ENCODE measurements at regions not wholly inside any gene's neighbourhood (a gene's known extent, or its start where the extent isn't known, plus 50 kb on each side); places are given as distances from the start of the nearest gene placed in this dataset.

GRCh38 chr10:118913825-118914224 is 115.7 kb upstream of the NANOS1 start:
- Histone ChIP-seq H2AFZ (ENCODE audit: low read length) (no peak overlapping the region), H3K4me1 (ENCODE audit: low read length) (no peaks in the 10 kb centered on the region), H3K9me3 (replicated peaks; ENCODE audit: insufficient read depth, low read length) (no peaks in the 10 kb centered on the region), H4K20me1 (ENCODE audit: insufficient read depth, low read length) (no peaks in the 10 kb centered on the region), H3K36me3 (replicated peaks; ENCODE audit: insufficient read depth, low read length) (no peaks in the 10 kb centered on the region), H3K9me2 (replicated peaks; ENCODE audit: insufficient read depth, low read length) (no peaks in the 10 kb centered on the region), H3K9ac (ENCODE audit: low read length) (no peak overlapping the region), H3K79me2 (ENCODE audit: low read length) (no peaks in the 10 kb centered on the region), H3K27me3 (replicated peaks; ENCODE audit: insufficient read depth, low read length) (no peaks in the 10 kb centered on the region), H3F3A (ENCODE audit: insufficient read depth, low read length) (no peaks in the 10 kb centered on the region), H3K27ac (ENCODE audit: low read length) (no peak overlapping the region), H3K4me2 (ENCODE audit: low read depth, low read length) (no peak overlapping the region), H3K4me3 (ENCODE audit: low read length) (no peak overlapping the region)
- no peak for DNase-seq
- TF ChIP-seq EZH2 (optimal IDR thresholded peaks at IDR 0.05; ENCODE audit: low read depth, low read length) (no peak), CTCF (IDR thresholded peaks at IDR 0.05; ENCODE audit: low read length) (no peak), EZH2phosphoT487 (IDR thresholded peaks at IDR 0.05; ENCODE audit: low read length) (no peak)

DNA sequence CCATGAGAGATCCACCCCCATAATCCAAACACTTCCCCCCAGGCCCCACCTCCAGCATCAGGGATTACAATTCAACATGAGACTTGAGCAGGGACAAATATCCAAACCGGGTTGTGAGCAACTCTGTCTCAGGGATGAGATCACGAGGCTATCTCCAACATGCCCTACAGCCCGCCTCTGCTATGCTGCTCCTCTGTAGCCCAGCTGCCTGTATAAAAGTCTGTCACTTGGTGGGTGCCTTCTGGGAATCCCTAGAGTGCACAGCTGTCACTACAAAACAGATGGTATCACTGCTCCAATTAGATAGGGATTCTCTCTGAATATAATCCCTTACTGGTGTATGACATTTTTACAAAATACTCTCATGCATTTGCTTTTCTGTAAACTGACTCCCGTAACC is 114.9 kb upstream of the NANOS1 start:
- Histone ChIP-seq H3K27ac (ENCODE audit: low read length) (no peak overlapping the region), H3K9me2 (replicated peaks; ENCODE audit: insufficient read depth, low read length) (no peaks in the 10 kb centered on the region)

DNA sequence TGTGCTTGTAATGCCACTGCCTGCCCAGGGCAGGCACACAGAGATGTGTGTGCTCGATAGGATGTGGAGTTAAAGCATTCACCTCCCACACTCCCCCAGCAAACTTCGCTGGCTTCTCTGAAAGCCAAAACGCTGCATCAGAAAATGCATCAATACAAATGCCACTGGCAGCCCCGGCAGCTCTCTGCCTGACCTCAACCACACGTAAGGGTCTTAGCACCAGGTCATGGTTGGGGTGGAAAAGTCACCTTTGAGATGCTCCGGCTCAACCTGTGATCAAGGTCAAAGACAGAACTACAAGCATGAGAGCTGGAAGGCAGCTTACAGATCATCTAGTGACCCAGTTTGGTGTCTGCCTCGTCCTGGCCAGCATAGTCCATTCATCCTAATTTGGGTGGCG is 114.4 kb upstream of the NANOS1 start:
- TF ChIP-seq CTCF (IDR thresholded peaks at IDR 0.05; ENCODE audit: low read length) (no peak), EZH2phosphoT487 (IDR thresholded peaks at IDR 0.05; ENCODE audit: low read length) (no peak), EZH2 (optimal IDR thresholded peaks at IDR 0.05; ENCODE audit: low read depth, low read length) (no peak)
- H3K9me3 ChIP-seq (replicated peaks; ENCODE audit: insufficient read depth, low read length): no peaks in the 10 kb centered on the region
- H4K20me1 ChIP-seq (ENCODE audit: insufficient read depth, low read length): no peaks in the 10 kb centered on the region
- H2AFZ ChIP-seq (ENCODE audit: low read length): no peak overlapping the region
- no peaks in the 10 kb centered on the region for H3K27me3 ChIP-seq (replicated peaks; ENCODE audit: insufficient read depth, low read length)
- H3K4me3 ChIP-seq (ENCODE audit: low read length): no peak overlapping the region
- H3F3A ChIP-seq (ENCODE audit: insufficient read depth, low read length): no peaks in the 10 kb centered on the region
- no peak for DNase-seq
- H3K27ac ChIP-seq (ENCODE audit: low read length): no peak overlapping the region
- H3K9ac ChIP-seq (ENCODE audit: low read length): no peak overlapping the region
- no peaks in the 10 kb centered on the region for H3K79me2 ChIP-seq (ENCODE audit: low read length)
- no peaks in the 10 kb centered on the region for H3K36me3 ChIP-seq (replicated peaks; ENCODE audit: insufficient read depth, low read length)
- H3K4me2 ChIP-seq (ENCODE audit: low read depth, low read length): no peak overlapping the region
- no peaks in the 10 kb centered on the region for H3K9me2 ChIP-seq (replicated peaks; ENCODE audit: insufficient read depth, low read length)
- no peaks in the 10 kb centered on the region for H3K4me1 ChIP-seq (ENCODE audit: low read length)

More for the DNA sequence above, 114.9 kb upstream of the NANOS1 start:
- no peak for TF ChIP-seq EZH2 (optimal IDR thresholded peaks at IDR 0.05; ENCODE audit: low read depth, low read length)
- TF ChIP-seq EZH2phosphoT487 (IDR thresholded peaks at IDR 0.05; ENCODE audit: low read length): no peak
- TF ChIP-seq CTCF (IDR thresholded peaks at IDR 0.05; ENCODE audit: low read length): no peak
- Histone ChIP-seq H3K4me3 (ENCODE audit: low read length) (no peak overlapping the region), H2AFZ (ENCODE audit: low read length) (no peak overlapping the region), H3K4me2 (ENCODE audit: low read depth, low read length) (no peak overlapping the region), H3K9me3 (replicated peaks; ENCODE audit: insufficient read depth, low read length) (no peaks in the 10 kb centered on the region), H3F3A (ENCODE audit: insufficient read depth, low read length) (no peaks in the 10 kb centered on the region), H3K9ac (ENCODE audit: low read length) (no peak overlapping the region), H3K27me3 (replicated peaks; ENCODE audit: insufficient read depth, low read length) (no peaks in the 10 kb centered on the region), H3K36me3 (replicated peaks; ENCODE audit: insufficient read depth, low read length) (no peaks in the 10 kb centered on the region), H4K20me1 (ENCODE audit: insufficient read depth, low read length) (no peaks in the 10 kb centered on the region), H3K4me1 (ENCODE audit: low read length) (no peaks in the 10 kb centered on the region), H3K79me2 (ENCODE audit: low read length) (no peaks in the 10 kb centered on the region)
- no peak for DNase-seq
